ENCODE measurements at regions not wholly inside any gene's neighbourhood (a gene's known extent, or its start where the extent isn't known, plus 50 kb on each side); places are given as distances from the start of the nearest gene placed in this dataset.

- TF ChIP-seq FOXK1 (CRISPR knock-in tag; IDR thresholded peaks at IDR 0.05), result no peak
- no peak for TF ChIP-seq ELF4 (CRISPR knock-in tag; IDR thresholded peaks at IDR 0.05; ENCODE audit: low read depth)
- TF ChIP-seq, protein P1, sequence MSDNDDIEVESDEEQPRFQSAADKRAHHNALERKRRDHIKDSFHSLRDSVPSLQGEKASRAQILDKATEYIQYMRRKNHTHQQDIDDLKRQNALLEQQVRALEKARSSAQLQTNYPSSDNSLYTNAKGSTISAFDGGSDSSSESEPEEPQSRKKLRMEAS (CRISPR knock-in tag; IDR thresholded peaks at IDR 0.05), result no peak
- no peak for TF ChIP-seq TEAD1 (CRISPR knock-in tag; IDR thresholded peaks at IDR 0.05)
- no peak for TF ChIP-seq CTCF (IDR thresholded peaks at IDR 0.05)
- no peak for TF ChIP-seq HMGA2 (CRISPR knock-in tag; IDR thresholded peaks at IDR 0.05)
- TF ChIP-seq ZNF232 (CRISPR knock-in tag; IDR thresholded peaks at IDR 0.05), result no peak
These were observed 810.9 kb downstream of the NR2F2 start for GRCh38 chr15:97141360-97141759.

Measured in WTC11 (cell line).